Calu3 (cell line): ENCODE measurements at regions not wholly inside any gene's neighbourhood (a gene's known extent, or its start where the extent isn't known, plus 50 kb on each side); places are given as distances from the start of the nearest gene placed in this dataset.

Experiments used
- BruUV-seq: library from RNA; stranded (reverse); fragments of 400-500 nt; replicated peaks from 2 replicates; lab custom pipeline; 2021; lab: Mats Ljungman, UMichigan
- CTCF ChIA-PET: fragments of 300-600 bp; sonication (Branson Sonifier 250); formaldehyde crosslinking; loops from one replicate; lab custom pipeline; 2022; ENCODE audit warnings: antibody characterized with exemption; lab: Charles Lee
- DNase-seq: peaks from one replicate; pipeline ENCODE4 v3.0.0; 2022
- H3K27ac Mint-ChIP-seq: one replicate; pipeline ENCODE4 v1.8.0; 2022; ENCODE audit warnings: mixed read lengths; ENCODE audit not compliant: unreplicated experiment
- H3K27me3 Mint-ChIP-seq: one replicate; pipeline ENCODE4 v1.8.0; 2022; ENCODE audit warnings: mixed read lengths; ENCODE audit not compliant: unreplicated experiment
- H3K36me3 Mint-ChIP-seq: one replicate; pipeline ENCODE4 v1.8.0; 2022; ENCODE audit warnings: mild to moderate bottlenecking, moderate library complexity, mixed read lengths; ENCODE audit not compliant: insufficient read depth, unreplicated experiment
- H3K4me1 Mint-ChIP-seq: one replicate; pipeline ENCODE4 v1.8.0; 2022; ENCODE audit warnings: mild to moderate bottlenecking, low read depth, mixed read lengths; ENCODE audit not compliant: unreplicated experiment
- H3K4me3 Mint-ChIP-seq: one replicate; pipeline ENCODE4 v1.8.0; 2022; ENCODE audit warnings: mild to moderate bottlenecking, low read depth, moderate library complexity, mixed read lengths; ENCODE audit not compliant: unreplicated experiment
- H3K9me3 Mint-ChIP-seq: one replicate; pipeline ENCODE4 v1.8.0; 2022; ENCODE audit warnings: low read depth, mixed read lengths; ENCODE audit not compliant: unreplicated experiment
- CTCF ChIP-seq: fragments of 200-600 bp; IDR thresholded peaks from one replicate; pipeline ENCODE4 v1.8.0; 2022; ENCODE audit warnings: antibody characterized with exemption; ENCODE audit not compliant: unreplicated experiment
- intact Hi-C: fragments of 100-400 bp; cut with micrococcal nuclease; formaldehyde crosslinking; loops from one replicate; pipeline ENCODE4 v1.10.0; 2022; ENCODE audit not compliant: unreplicated experiment

- H3K27me3 Mint-ChIP-seq, result peaks cover 29% of the 10 kb centered on the region
- H3K9me3 Mint-ChIP-seq, result no peaks in the 10 kb centered on the region
- BruUV-seq, result no TSS peak
- H3K4me3 Mint-ChIP-seq, result no peak overlapping the region
- no peaks in the 10 kb centered on the region for H3K4me1 Mint-ChIP-seq
- no peak for DNase-seq
- no peak overlapping the region for H3K27ac Mint-ChIP-seq
- intact Hi-C loops, result no loop called here
- H3K36me3 Mint-ChIP-seq, result no peaks in the 10 kb centered on the region
- no peak for TF ChIP-seq CTCF
- CTCF ChIA-PET, result no interaction called here
Measured at GRCh38 chr12:45102818-45103217, 51.9 kb upstream of the DBX2 start.

- intact Hi-C loops, result no loop called here
- Mint-ChIP-seq H3K4me3 (no peak overlapping the region), H3K9me3 (no peaks in the 10 kb centered on the region), H3K4me1 (no peaks in the 10 kb centered on the region), H3K36me3 (no peaks in the 10 kb centered on the region), H3K27ac (no peak overlapping the region), H3K27me3 (peaks cover 4% of the 10 kb centered on the region)
- no TSS peak for BruUV-seq
- DNase-seq, result no peak
- CTCF ChIA-PET, result interaction anchor here (0.7 kb wide), 1 partner anchor 20 kb away, joined by 4 read pairs; no protein-coding TSS in a partner anchor
- no peak for TF ChIP-seq CTCF
Measured at GRCh38 chr12:45105996-45106395, 55.1 kb upstream of the DBX2 start.

- TF ChIP-seq CTCF, result no peak
- intact Hi-C loops, result no loop called here
- CTCF ChIA-PET, result no interaction called here
- no peaks in the 10 kb centered on the region for H3K27me3 Mint-ChIP-seq
- no peaks in the 10 kb centered on the region for H3K4me1 Mint-ChIP-seq
- no peaks in the 10 kb centered on the region for H3K9me3 Mint-ChIP-seq
- no peak overlapping the region for H3K27ac Mint-ChIP-seq
- no peak overlapping the region for H3K4me3 Mint-ChIP-seq
- no peaks in the 10 kb centered on the region for H3K36me3 Mint-ChIP-seq
- BruUV-seq, result no TSS peak
- DNase-seq, result no peak
Measured at GRCh38 chr12:45112306-45112705, 61.4 kb upstream of the DBX2 start.

- H3K27me3 Mint-ChIP-seq, result no peaks in the 10 kb centered on the region
- no peak overlapping the region for H3K27ac Mint-ChIP-seq
- CTCF ChIA-PET, result no interaction called here
- BruUV-seq, result no TSS peak
- H3K36me3 Mint-ChIP-seq, result no peaks in the 10 kb centered on the region
- no peaks in the 10 kb centered on the region for H3K9me3 Mint-ChIP-seq
- no peak for DNase-seq
- H3K4me3 Mint-ChIP-seq, result no peak overlapping the region
- no peaks in the 10 kb centered on the region for H3K4me1 Mint-ChIP-seq
- intact Hi-C loops, result no loop called here
- no peak for TF ChIP-seq CTCF
Measured at GRCh38 chr12:45121224-45121623, 70.3 kb upstream of the DBX2 start.
